ENCODE measurements at regions not wholly inside any gene's neighbourhood (a gene's known extent, or its start where the extent isn't known, plus 50 kb on each side); places are given as distances from the start of the nearest gene placed in this dataset.

DNA sequence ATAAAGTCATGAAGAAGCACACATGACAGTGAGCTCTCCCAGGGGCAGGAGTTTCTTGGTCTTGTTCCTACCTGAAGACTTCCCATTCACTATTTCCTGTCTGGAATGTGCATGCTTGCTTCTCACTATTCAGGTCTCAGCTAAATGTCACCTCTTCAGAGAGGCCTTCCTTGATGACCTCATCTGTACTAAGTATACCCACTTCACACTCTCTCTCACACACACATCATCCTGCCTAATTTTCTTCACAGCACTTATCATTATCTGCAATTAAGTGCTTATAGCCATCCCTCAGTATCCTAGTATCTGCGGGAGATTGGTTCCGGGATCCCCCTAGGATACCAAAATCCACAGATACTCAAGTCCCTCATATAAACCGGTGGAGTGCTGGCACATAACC lies 146.4 kb upstream of the IVNS1ABP start:
- Histone ChIP-seq H2BK5ac (ENCODE audit: low read depth, low read length, poor library complexity, severe bottlenecking) (no peak overlapping the region), H3K27ac (ENCODE audit: insufficient read depth, low read length) (no peak overlapping the region), H3K4me3 (ENCODE audit: insufficient read depth, low read depth, low read length) (no peak overlapping the region), H3K36me3 (ENCODE audit: control insufficient read depth, insufficient read depth, low read length) (no peaks in the 10 kb centered on the region), H4K20me1 (ENCODE audit: insufficient read depth, low read length) (no peaks in the 10 kb centered on the region), H3K4me2 (ENCODE audit: low read depth, low read length) (no peak overlapping the region), H2AFZ (replicated peaks; ENCODE audit: low read length, poor library complexity) (no peak overlapping the region), H2BK15ac (ENCODE audit: low read depth, low read length) (no peak overlapping the region), H3K27me3 (ENCODE audit: control insufficient read depth, insufficient read depth, low read length) (peaks cover 5% of the 10 kb centered on the region), H3K79me1 (ENCODE audit: low read depth in 1 of 2, low read length in 2 of 2) (no peaks in the 10 kb centered on the region), H3K9me3 (ENCODE audit: control insufficient read depth, insufficient read depth, low read length) (no peaks in the 10 kb centered on the region), H2BK120ac (ENCODE audit: low read depth, low read length) (no peak overlapping the region), H2BK20ac (ENCODE audit: low read depth, low read length) (no peak overlapping the region), H4K91ac (ENCODE audit: insufficient read depth, low read depth, low read length) (no peak overlapping the region), H3K23ac (ENCODE audit: low read depth, low read length) (no peak overlapping the region), H3K4me1 (ENCODE audit: control insufficient read depth, insufficient read depth, low read length) (0 out of 2 replicates have a peak, but pooled peaks cover 2% of the 10 kb centered on the region), H3K18ac (ENCODE audit: low read depth, low read length) (no peak overlapping the region), H3K56ac (ENCODE audit: extremely low read depth, insufficient read depth, low read length) (no peak overlapping the region), H3K14ac (replicated peaks; ENCODE audit: low read depth, low read length) (no peak overlapping the region), H3K9ac (ENCODE audit: low read depth, low read length) (no peak overlapping the region), H2AK5ac (ENCODE audit: low read depth, low read length) (no peak overlapping the region), H3K9me1 (ENCODE audit: insufficient read depth, low read length) (no peaks in the 10 kb centered on the region), H3K4ac (ENCODE audit: low read depth, low read length) (no peak overlapping the region), H4K8ac (ENCODE audit: low read depth in 2 of 2, low read length in 2 of 2) (no peak overlapping the region), H2AK9ac (replicated peaks; ENCODE audit: low read depth, low read length, poor library complexity) (no peak overlapping the region), H4K5ac (ENCODE audit: low read depth, low read length) (no peak overlapping the region)
- dilution Hi-C loops (cut with HindIII; ENCODE audit: low sequenced_read_pairs, unreplicated experiment) = no loop called here
- DNase-seq (no peak), ATAC-seq (ENCODE audit: low read depth) (no peak)
- POLR2A ChIA-PET (ENCODE audit: unreplicated experiment) = no interaction called here
- intact Hi-C loops (cut with micrococcal nuclease) = no loop called here
- TF ChIP-seq MAZ (IDR thresholded peaks at IDR 0.05; ENCODE audit: borderline replicate concordance, low read depth, low read length) (no peak), RCOR1 (IDR thresholded peaks at IDR 0.05; ENCODE audit: insufficient replicate concordance, low read length) (no peak), CHD1 (IDR thresholded peaks at IDR 0.05; ENCODE audit: low read depth, low read length) (no peak), BHLHE40 (IDR thresholded peaks at IDR 0.05; ENCODE audit: low read depth, low read length) (no peak), CEBPB (IDR thresholded peaks at IDR 0.05; ENCODE audit: low read depth, low read length) (no peak), FOS (IDR thresholded peaks at IDR 0.05; ENCODE audit: low read depth, low read length) (no peak), SMC3 (IDR thresholded peaks at IDR 0.05; ENCODE audit: low read depth, low read length) (no peak), POLR2A (IDR thresholded peaks at IDR 0.05; ENCODE audit: low read depth, low read length) (no peak), RAD21 (IDR thresholded peaks at IDR 0.05; ENCODE audit: low read length) (no peak), MAFK (IDR thresholded peaks at IDR 0.05; ENCODE audit: low read depth, low read length) (no peak), NFE2L2 (IDR thresholded peaks at IDR 0.05; ENCODE audit: low read depth, low read length) (no peak), MXI1 (IDR thresholded peaks at IDR 0.05; ENCODE audit: borderline replicate concordance, low read depth, low read length) (no peak), RFX5 (IDR thresholded peaks at IDR 0.05; ENCODE audit: low read depth, low read length) (no peak)
- TF ChIP-seq, protein P1, sequence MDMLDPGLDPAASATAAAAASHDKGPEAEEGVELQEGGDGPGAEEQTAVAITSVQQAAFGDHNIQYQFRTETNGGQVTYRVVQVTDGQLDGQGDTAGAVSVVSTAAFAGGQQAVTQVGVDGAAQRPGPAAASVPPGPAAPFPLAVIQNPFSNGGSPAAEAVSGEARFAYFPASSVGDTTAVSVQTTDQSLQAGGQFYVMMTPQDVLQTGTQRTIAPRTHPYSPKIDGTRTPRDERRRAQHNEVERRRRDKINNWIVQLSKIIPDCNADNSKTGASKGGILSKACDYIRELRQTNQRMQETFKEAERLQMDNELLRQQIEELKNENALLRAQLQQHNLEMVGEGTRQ (IDR thresholded peaks at IDR 0.05; ENCODE audit: low read depth, low read length) = no peak
- TF ChIP-seq, protein P2, sequence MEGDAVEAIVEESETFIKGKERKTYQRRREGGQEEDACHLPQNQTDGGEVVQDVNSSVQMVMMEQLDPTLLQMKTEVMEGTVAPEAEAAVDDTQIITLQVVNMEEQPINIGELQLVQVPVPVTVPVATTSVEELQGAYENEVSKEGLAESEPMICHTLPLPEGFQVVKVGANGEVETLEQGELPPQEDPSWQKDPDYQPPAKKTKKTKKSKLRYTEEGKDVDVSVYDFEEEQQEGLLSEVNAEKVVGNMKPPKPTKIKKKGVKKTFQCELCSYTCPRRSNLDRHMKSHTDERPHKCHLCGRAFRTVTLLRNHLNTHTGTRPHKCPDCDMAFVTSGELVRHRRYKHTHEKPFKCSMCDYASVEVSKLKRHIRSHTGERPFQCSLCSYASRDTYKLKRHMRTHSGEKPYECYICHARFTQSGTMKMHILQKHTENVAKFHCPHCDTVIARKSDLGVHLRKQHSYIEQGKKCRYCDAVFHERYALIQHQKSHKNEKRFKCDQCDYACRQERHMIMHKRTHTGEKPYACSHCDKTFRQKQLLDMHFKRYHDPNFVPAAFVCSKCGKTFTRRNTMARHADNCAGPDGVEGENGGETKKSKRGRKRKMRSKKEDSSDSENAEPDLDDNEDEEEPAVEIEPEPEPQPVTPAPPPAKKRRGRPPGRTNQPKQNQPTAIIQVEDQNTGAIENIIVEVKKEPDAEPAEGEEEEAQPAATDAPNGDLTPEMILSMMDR (conservative IDR thresholded peaks at IDR 0.05; ENCODE audit: low read depth, low read length) = no peak
- TF ChIP-seq, protein P3, sequence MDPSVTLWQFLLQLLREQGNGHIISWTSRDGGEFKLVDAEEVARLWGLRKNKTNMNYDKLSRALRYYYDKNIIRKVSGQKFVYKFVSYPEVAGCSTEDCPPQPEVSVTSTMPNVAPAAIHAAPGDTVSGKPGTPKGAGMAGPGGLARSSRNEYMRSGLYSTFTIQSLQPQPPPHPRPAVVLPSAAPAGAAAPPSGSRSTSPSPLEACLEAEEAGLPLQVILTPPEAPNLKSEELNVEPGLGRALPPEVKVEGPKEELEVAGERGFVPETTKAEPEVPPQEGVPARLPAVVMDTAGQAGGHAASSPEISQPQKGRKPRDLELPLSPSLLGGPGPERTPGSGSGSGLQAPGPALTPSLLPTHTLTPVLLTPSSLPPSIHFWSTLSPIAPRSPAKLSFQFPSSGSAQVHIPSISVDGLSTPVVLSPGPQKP (IDR thresholded peaks at IDR 0.05; ENCODE audit: borderline replicate concordance, low read depth, low read length) = no peak
- 100% methylated on average over 1 of the region's 3 CpGs; no CpG with 5 or more reads in 1 of the 2 experiments for WGBS, 2 experiments (ENCODE audit: extremely low coverage in 2 of 2, insufficient read length in 1 of 2)
- in situ Hi-C loops (cut with MboI; ENCODE audit: low sequenced_read_pairs) = no loop called here
- CTCF ChIA-PET = no interaction called here
- BruUV-seq (replicated peaks) = no TSS peak

Data from IMR-90 (cell line).